Vagina (tissue), 2 donors: ENCODE measurements at regions not wholly inside any gene's neighbourhood (a gene's known extent, or its start where the extent isn't known, plus 50 kb on each side); places are given as distances from the start of the nearest gene placed in this dataset.

ENCODE experiments used
- CTCF ChIP-seq, 3 experiments: fragments of 450-650 bp in 2 of 3; fragments of 200-600 bp in 1 of 3; sonication (generic) in 1 of 3; IDR thresholded peaks; one replicate each; pipeline ENCODE4 v1.5.1; 2017 to 2019; ENCODE audit warnings: antibody characterized with exemption in 3 of 3, mild to moderate bottlenecking in 2 of 3, moderate library complexity in 2 of 3
- POLR2A ChIP-seq, 2 donors: fragments of 450-650 bp; IDR thresholded peaks; one replicate each; pipeline ENCODE4 v1.6.1; 2017; ENCODE audit warnings: antibody characterized with exemption in 2 of 2, mild to moderate bottlenecking in 2 of 2, moderate library complexity in 2 of 2
- POLR2AphosphoS5 ChIP-seq, 2 donors: sonication (generic); formaldehyde crosslinking; IDR thresholded peaks; one replicate each; pipeline ENCODE4 v1.9.0; 2017; ENCODE audit warnings: antibody characterized with exemption in 2 of 2, mild to moderate bottlenecking in 2 of 2, low read depth in 1 of 2; ENCODE audit not compliant: insufficient read depth in 1 of 2

- no peak for TF ChIP-seq CTCF (IDR thresholded peaks at IDR 0.05)
- no peak for TF ChIP-seq POLR2A (IDR thresholded peaks at IDR 0.05)
- no peak for TF ChIP-seq POLR2AphosphoS5 (IDR thresholded peaks at IDR 0.05; ENCODE audit: insufficient read depth in 1 of 2, low read depth in 1 of 2)
These were observed 339.7 kb downstream of the THBS2 start for GRCh38 chr6:168913866-168914469.
